K562 (cell line): ENCODE measurements at regions not wholly inside any gene's neighbourhood (a gene's known extent, or its start where the extent isn't known, plus 50 kb on each side); places are given as distances from the start of the nearest gene placed in this dataset.

ENCODE experiments used
- ATAC-seq: fragments of 200-7000 bp; cut with Tn5 transposase; 3 replicates; pipeline ENCODE4 v1.9.1; 2020; ENCODE audit warnings: moderate library complexity
- BruUV-seq: library from RNA; stranded (reverse); fragments of 400-500 nt; replicated peaks from 2 replicates; lab custom pipeline; 2021; lab: Mats Ljungman, UMichigan
- CTCF ChIA-PET: fragments of 300-600 bp; formaldehyde crosslinking; extraction: SDS; loops from one replicate; lab custom pipeline; 2021; ENCODE audit warnings: low intra/inter-chr PET ratio; lab: Yijun Ruan, JAX
- POLR2A ChIA-PET: fragments of 300-600, 350-650 bp; sonication (Branson Sonifier 250); formaldehyde crosslinking; extraction: SDS; loops from one replicate; lab custom pipeline; 2021; ENCODE audit warnings: antibody characterized with exemption, inconsistent platforms; lab: Yijun Ruan, JAX
- DNase-seq, 4 experiments: peaks; one replicate each; pipeline versions ENCODE4 v3.0.0 to v3.0.0-alpha.2; 2011 to 2018; ENCODE audit warnings: low spot score in 3 of 4, mixed read lengths in 3 of 4; ENCODE audit errors: extremely low read depth in 1 of 4
- FAIRE-seq: peaks from 2 replicates; lab custom pipeline; 2011; peaks lifted over from hg19 to GRCh38; lab: Jason Lieb, UNC
- H2AFZ ChIP-seq: 2 replicates; pipeline ENCODE4 v1.6.0; 2011; ENCODE audit warnings: low read depth, low read length, control low read depth, inconsistent platforms
- H3K27ac ChIP-seq: fragments of 200-600 bp; 3 replicates; pipeline ENCODE4 v1.8.0; 2011; ENCODE audit warnings: low read depth, mild to moderate bottlenecking, control low read depth, inconsistent platforms, low read length, moderate library complexity, mixed read lengths; ENCODE audit errors: extremely low read depth
- H3K27me3 ChIP-seq, 2 experiments: fragments of 300-600 bp in 1 of 2; 2 replicates in 1 of 2; 3 replicates in 1 of 2; pipeline versions ENCODE4 v1.6.0 to v1.8.0; 2011; ENCODE audit warnings: inconsistent platforms in 2 of 2, low read length in 2 of 2, mild to moderate bottlenecking in 1 of 2, mixed read lengths in 1 of 2, moderate library complexity in 1 of 2; ENCODE audit not compliant: control insufficient read depth in 2 of 2, insufficient read depth in 2 of 2
- H3K36me3 ChIP-seq: fragments of 300-600 bp; 3 replicates; pipeline ENCODE4 v1.8.0; 2011; ENCODE audit warnings: mild to moderate bottlenecking, low read length, inconsistent platforms; ENCODE audit not compliant: control insufficient read depth, insufficient read depth
- H3K4me1 ChIP-seq, 2 experiments: fragments of 200-600 bp in 1 of 2; replicated peaks in 1 of 2; 2 replicates in 1 of 2; 3 replicates in 1 of 2; pipeline versions ENCODE4 v1.5.1 to v1.8.0; 2011; ENCODE audit warnings: inconsistent platforms in 2 of 2, low read length in 2 of 2, mild to moderate bottlenecking in 1 of 2, mixed read lengths in 1 of 2, moderate library complexity in 1 of 2; ENCODE audit not compliant: control insufficient read depth in 2 of 2, insufficient read depth in 2 of 2
- H3K4me2 ChIP-seq: 2 replicates; pipeline ENCODE4 v1.6.1; 2011; ENCODE audit warnings: low read length, control low read depth, inconsistent platforms, mixed read lengths; ENCODE audit not compliant: insufficient read depth
- H3K4me3 ChIP-seq: fragments of 200-600 bp; sonication (generic), shearing (Covaris generic); 2 replicates; pipeline ENCODE4 v1.5.1; 2016; ENCODE audit warnings: control low read depth, inconsistent platforms
- H3K79me2 ChIP-seq: fragments of 200-600 bp; 3 replicates; pipeline ENCODE4 v1.8.0; 2011; ENCODE audit warnings: low read length, inconsistent platforms; ENCODE audit not compliant: control insufficient read depth, insufficient read depth
- H3K9ac ChIP-seq, 2 experiments: 2 replicates each; pipeline versions ENCODE4 v1.6.0 to v1.6.1; 2011; ENCODE audit warnings: low read depth in 2 of 2, low read length in 2 of 2, control low read depth in 1 of 2, inconsistent platforms in 1 of 2, mild to moderate bottlenecking in 1 of 2, mixed read lengths in 1 of 2; ENCODE audit not compliant: insufficient read depth in 1 of 2
- H3K9me1 ChIP-seq: one replicate; pipeline ENCODE4 v1.6.0; 2011; ENCODE audit warnings: inconsistent platforms, mild to moderate bottlenecking, low read length, moderate library complexity; ENCODE audit not compliant: control insufficient read depth, insufficient read depth
- H3K9me3 ChIP-seq: replicated peaks from 2 replicates; pipeline ENCODE4 v1.5.1; 2011; ENCODE audit warnings: low read depth, low read length, inconsistent platforms; ENCODE audit not compliant: control insufficient read depth, insufficient read depth
- H4K20me1 ChIP-seq: replicated peaks from 2 replicates; pipeline ENCODE4 v1.6.1; 2011; ENCODE audit warnings: low read length, inconsistent platforms, mixed read lengths; ENCODE audit not compliant: control insufficient read depth, insufficient read depth
- ESRRA ChIP-seq: fragments of 450-650 bp; IDR thresholded peaks from 2 replicates; pipeline ENCODE4 v1.6.1; 2014; ENCODE audit warnings: low read depth, mild to moderate bottlenecking, moderate library complexity, borderline replicate concordance
- HINFP ChIP-seq: fragments of 450-650 bp; conservative IDR thresholded peaks from 2 replicates; pipeline ENCODE4 v1.6.1; 2016; ENCODE audit warnings: missing genetic modification characterization, low read depth, mild to moderate bottlenecking, control low read depth, missing compliant biosample characterization
- NFATC3 ChIP-seq: fragments of 450-650 bp; IDR thresholded peaks from 2 replicates; pipeline ENCODE4 v1.6.1; 2017; ENCODE audit warnings: mild to moderate bottlenecking
- NFIC ChIP-seq: fragments of 450-650 bp; IDR thresholded peaks from 2 replicates; pipeline ENCODE4 v1.6.1; 2017; ENCODE audit warnings: mild to moderate bottlenecking, inconsistent platforms
- PHF21A ChIP-seq: fragments of 450-650 bp; IDR thresholded peaks from 2 replicates; pipeline ENCODE4 v1.6.1; 2017; ENCODE audit warnings: low read depth, borderline replicate concordance
- RBM15 ChIP-seq: fragments of 200-400 bp; formaldehyde crosslinking; IDR thresholded peaks from 2 replicates; pipeline ENCODE4 v1.6.1; 2018; ENCODE audit warnings: mild to moderate bottlenecking, low read length, moderate library complexity; ENCODE audit not compliant: insufficient read depth
- WGBS: fragments of 100-300 bp; shearing (Covaris generic); methylation state at CpG from one replicate; pipeline ENCODE4 v1.1.6; 2016; ENCODE audit warnings: low coverage, mixed read lengths; ENCODE audit not compliant: insufficient coverage; ENCODE audit errors: missing lambda C conversion rate; 5-methylcytosine and 5-hydroxymethylcytosine counted together
- in situ Hi-C: fragments of 300-500 bp; cut with MboI; formaldehyde crosslinking; loops from 4 replicates; pipeline ENCODE4 v1.15.0; 2018; ENCODE audit warnings: inconsistent platforms, mixed read lengths
- intact Hi-C: fragments of 100-400 bp; cut with micrococcal nuclease; formaldehyde crosslinking; loops from 2 replicates; pipeline ENCODE4 v1.14.2; 2022
- TF ChIP-seq, protein P1 (sequence below), 2 experiments: fragments of 450-650 bp in 1 of 2; IDR thresholded peaks; 2 replicates each; pipeline ENCODE4 v1.6.1; 2011 to 2017; ENCODE audit warnings: low read depth in 2 of 2, antibody characterized with exemption in 1 of 2, borderline replicate concordance in 1 of 2, low read length in 1 of 2, mild to moderate bottlenecking in 1 of 2, mixed read lengths in 1 of 2; ENCODE audit not compliant: control insufficient read depth in 1 of 2
- TF ChIP-seq, protein P2 (sequence below): fragments of 450-650 bp; formaldehyde crosslinking; IDR thresholded peaks from 2 replicates; pipeline ENCODE4 v1.4.0; 2020; ENCODE audit warnings: mild to moderate bottlenecking, moderate library complexity

GRCh38 chr4:162865102-162865501, 301.6 kb downstream of the NAF1 start (continued):
- TF ChIP-seq, protein P1, sequence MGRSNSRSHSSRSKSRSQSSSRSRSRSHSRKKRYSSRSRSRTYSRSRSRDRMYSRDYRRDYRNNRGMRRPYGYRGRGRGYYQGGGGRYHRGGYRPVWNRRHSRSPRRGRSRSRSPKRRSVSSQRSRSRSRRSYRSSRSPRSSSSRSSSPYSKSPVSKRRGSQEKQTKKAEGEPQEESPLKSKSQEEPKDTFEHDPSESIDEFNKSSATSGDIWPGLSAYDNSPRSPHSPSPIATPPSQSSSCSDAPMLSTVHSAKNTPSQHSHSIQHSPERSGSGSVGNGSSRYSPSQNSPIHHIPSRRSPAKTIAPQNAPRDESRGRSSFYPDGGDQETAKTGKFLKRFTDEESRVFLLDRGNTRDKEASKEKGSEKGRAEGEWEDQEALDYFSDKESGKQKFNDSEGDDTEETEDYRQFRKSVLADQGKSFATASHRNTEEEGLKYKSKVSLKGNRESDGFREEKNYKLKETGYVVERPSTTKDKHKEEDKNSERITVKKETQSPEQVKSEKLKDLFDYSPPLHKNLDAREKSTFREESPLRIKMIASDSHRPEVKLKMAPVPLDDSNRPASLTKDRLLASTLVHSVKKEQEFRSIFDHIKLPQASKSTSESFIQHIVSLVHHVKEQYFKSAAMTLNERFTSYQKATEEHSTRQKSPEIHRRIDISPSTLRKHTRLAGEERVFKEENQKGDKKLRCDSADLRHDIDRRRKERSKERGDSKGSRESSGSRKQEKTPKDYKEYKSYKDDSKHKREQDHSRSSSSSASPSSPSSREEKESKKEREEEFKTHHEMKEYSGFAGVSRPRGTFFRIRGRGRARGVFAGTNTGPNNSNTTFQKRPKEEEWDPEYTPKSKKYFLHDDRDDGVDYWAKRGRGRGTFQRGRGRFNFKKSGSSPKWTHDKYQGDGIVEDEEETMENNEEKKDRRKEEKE (IDR thresholded peaks at IDR 0.05; ENCODE audit: borderline replicate concordance in 1 of 2, control insufficient read depth in 1 of 2, low read depth in 2 of 2, low read length in 1 of 2): no peak
- TF ChIP-seq NFIC (peak; percentile 70), HINFP (tag) (no peak)

GRCh38 chr4:162853788-162854187, 312.9 kb downstream of the NAF1 start:
- 0% methylated on average over 3 of the region's 3 CpGs for WGBS

More at GRCh38 chr4:162853788-162854187, 312.9 kb downstream of the NAF1 start:
- intact Hi-C loops (no loop called here), in situ Hi-C loops (no loop called here)
- POLR2A ChIA-PET: no interaction called here
- no peaks in the 10 kb centered on the region for H3K79me2 ChIP-seq
- no peak overlapping the region for H3K4me2 ChIP-seq
- H2AFZ ChIP-seq: no peak overlapping the region
- H4K20me1 ChIP-seq: no peaks in the 10 kb centered on the region
- H3K9me1 ChIP-seq: no peaks in the 10 kb centered on the region
- no peaks in the 10 kb centered on the region for H3K36me3 ChIP-seq
- no peak overlapping the region for H3K4me3 ChIP-seq
- no peak overlapping the region for H3K9ac ChIP-seq
- no peak overlapping the region for H3K27ac ChIP-seq
- TF ChIP-seq ESRRA (no peak), NFATC3 (no peak), RBM15 (no peak), PHF21A (no peak)
- TF ChIP-seq, protein P2, sequence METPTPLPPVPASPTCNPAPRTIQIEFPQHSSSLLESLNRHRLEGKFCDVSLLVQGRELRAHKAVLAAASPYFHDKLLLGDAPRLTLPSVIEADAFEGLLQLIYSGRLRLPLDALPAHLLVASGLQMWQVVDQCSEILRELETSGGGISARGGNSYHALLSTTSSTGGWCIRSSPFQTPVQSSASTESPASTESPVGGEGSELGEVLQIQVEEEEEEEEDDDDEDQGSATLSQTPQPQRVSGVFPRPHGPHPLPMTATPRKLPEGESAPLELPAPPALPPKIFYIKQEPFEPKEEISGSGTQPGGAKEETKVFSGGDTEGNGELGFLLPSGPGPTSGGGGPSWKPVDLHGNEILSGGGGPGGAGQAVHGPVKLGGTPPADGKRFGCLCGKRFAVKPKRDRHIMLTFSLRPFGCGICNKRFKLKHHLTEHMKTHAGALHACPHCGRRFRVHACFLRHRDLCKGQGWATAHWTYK (CRISPR knock-in tag): no peak
- H3K4me1 ChIP-seq: no peaks in the 10 kb centered on the region
- ATAC-seq (no peak), DNase-seq (no peak), FAIRE-seq (no peak)
- H3K9me3 ChIP-seq: no peaks in the 10 kb centered on the region
- CTCF ChIA-PET: no interaction called here
- H3K27me3 ChIP-seq: no peaks in the 10 kb centered on the region
- BruUV-seq: no TSS peak
